SHP77 (cell line): ENCODE measurements at regions not wholly inside any gene's neighbourhood (a gene's known extent, or its start where the extent isn't known, plus 50 kb on each side); places are given as distances from the start of the nearest gene placed in this dataset.
"Not testable (repeated sequence)": the region's sequence is repeated elsewhere in the genome, so short reads cannot be mapped to it uniquely, and the experiment has no call there.

Experiments used
- DNase-seq, 2 experiments: peaks; one replicate each; lab custom pipeline; 2025; lab: John Stamatoyannopoulos, UW

DNA sequence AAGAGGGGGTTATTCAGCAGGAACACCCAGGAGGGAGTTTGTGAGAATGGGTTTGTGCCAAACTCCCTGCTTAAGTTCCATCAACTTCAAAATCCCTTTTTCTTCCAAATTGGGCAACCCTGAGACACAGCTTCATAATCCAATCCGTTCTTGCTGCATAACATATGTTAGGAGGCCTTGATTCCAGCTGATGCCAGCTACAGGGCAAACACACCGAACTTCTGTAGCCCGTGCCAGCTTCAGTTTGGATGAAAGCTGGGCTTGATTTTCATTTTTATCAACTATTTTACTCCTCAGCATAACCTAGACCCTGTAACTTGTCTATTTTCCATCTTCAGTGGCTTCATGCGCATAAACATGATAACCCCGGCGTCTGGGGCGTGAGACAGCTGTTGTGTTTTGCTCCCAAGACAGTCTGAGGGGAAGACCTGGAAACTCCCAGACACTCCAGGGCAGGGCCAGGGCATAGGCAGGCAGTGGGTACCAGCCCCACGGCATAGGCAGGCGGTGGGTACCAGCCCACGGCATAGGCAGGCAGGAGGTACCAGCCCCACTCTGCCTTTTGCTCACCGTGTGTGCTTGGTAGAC lies 220.4 kb downstream of the C16orf95 start:
- DNase-seq, result no peak

DNA sequence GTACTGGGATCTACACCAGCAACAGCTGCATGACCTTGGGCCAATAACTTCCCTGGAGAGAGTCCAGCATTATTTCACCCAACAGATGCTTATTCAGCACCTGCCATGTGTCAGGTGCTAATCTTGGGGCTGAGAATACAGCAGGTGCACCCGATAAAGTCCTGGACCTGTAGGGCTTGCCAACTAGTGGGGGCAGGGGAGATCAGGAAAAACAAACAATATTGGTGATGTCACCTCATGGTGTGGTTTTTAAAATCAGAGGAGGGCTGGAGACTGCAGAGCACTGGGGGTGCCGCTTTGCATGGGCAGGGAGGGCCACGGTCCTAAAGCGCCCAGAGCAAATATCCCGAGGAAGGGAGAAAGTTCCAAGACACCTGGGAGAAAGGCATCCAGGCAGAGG lies 218.8 kb downstream of the C16orf95 start:
- DNase-seq, result peak; percentile 7 to 22

DNA sequence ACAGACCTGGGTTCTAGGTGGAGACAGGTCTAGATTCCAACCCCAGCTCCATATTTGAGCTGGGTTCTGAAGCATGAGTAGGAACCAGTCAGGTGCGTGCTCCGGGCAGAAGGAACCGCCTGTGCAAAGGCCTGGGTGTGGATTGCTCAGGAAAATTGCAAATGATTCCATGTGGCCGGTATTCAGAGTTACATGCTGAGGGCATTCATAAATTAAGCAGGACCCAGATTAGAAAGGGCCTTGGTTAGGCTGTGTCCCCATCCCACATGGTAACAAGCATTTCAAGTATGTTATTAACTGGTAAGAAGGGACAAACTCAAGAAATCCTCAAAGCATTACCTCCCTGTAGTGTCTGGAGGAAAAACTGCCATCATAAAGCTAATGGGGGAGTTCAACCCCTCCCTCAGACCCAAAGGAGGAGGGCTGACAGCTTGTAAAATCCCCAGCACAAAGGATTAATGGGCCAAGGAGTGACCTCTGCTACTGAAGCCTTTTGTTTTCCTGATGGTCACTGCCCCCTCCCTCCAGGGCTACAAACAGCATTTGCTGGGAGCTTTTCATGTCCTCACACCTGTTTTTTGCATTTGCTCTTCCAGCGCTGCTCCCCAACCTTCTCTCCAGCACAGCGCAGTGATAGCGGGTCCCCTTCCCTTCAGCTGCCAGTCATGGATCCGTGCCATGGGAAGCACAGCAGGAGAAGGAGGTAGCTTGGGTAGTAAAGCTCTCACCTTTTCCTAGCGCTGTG lies 218.0 kb downstream of the C16orf95 start:
- no peak for DNase-seq

DNA sequence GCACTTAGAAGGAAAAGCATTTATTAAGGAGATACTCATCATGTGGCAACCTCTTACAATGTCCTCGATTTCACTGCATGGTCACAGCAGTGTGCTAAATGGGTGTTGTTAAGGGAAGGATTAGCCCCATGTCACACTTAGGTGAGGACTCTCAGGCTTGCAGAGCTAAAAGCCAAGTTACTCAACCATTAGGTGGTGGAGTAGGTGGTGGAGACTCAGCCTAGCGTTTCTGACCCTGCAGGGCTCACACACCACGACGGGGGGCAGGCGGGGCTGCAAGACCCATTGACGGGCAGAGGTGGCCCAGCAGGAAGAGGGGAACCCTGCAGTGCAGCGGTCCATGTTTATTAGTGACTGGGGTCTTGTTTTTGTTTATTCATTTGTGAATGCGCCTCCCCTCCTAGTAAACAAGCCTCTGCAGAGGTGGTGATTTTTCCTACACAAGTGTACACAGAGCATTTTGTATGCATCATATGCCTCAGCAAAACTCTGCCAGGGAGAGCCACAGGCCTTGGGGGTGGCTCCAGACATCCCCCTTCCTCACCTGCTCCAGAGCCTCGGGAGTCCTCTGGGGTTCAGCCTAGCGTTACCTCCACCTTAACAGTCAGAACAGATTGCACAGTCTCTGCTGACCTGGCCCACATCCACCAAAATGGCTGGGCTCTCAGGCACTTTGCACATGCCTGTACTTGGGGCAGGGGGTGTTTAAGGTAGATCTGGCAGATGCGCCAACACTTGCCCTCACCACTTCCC lies 216.7 kb downstream of the C16orf95 start:
- no peak for DNase-seq

DNA sequence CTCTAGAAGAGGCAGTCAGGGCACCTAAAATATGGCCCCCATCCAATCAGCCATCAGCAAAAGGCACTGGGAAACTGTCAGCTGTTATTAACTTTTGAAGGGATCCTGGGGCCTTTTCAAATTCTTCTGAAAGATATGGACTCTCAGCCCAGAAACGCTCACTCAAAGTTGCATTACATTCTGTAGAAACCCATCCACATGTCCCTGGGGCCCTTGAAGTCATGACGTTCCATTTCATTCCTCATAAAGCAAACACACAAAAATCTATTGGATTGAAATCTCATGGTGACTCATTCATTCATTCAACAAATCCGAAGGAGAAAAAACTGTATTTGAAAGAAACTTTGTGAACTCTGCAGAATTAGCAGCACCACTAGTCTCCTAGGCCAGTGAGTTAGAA lies 215.3 kb downstream of the C16orf95 start:
- DNase-seq, result no peak

DNA sequence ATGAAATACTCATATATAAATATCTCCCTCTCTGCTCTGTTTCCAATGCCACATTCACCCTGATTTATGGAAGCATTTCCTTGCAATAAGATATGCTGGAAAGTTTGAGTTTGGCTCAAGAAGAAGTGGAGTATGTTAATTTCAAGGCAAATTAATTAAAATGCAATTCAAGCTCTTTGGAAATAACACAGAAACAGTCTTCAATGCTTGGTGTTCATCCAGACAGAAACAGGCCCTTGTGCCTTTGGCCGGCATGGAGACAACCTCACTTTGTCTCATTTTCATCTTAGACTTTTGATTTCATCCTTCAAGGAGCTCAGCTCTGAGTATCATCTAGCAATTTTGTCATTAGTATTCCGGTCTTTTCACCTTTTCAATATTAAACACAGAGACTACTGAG lies 210.0 kb downstream of the C16orf95 start:
- no peak for DNase-seq

DNA sequence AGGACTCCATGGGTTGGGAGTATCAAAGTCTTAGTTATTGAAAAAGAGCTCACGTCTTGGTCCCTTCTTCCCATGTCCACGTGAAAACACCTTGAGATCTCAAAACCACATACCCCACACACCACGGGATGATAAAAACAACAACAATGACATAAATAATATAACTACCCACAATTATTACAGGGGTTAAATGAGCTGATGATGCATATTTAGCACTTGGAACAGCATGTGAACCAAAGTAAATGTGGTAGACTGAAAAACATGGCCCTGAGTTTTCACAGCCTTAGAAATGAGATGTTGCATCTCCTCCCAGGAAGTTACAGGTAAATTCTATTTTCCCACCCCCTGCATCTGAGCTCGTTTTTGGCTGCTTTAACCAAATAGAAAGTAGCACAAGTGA lies 208.9 kb downstream of the C16orf95 start:
- DNase-seq, result no peak

DNA sequence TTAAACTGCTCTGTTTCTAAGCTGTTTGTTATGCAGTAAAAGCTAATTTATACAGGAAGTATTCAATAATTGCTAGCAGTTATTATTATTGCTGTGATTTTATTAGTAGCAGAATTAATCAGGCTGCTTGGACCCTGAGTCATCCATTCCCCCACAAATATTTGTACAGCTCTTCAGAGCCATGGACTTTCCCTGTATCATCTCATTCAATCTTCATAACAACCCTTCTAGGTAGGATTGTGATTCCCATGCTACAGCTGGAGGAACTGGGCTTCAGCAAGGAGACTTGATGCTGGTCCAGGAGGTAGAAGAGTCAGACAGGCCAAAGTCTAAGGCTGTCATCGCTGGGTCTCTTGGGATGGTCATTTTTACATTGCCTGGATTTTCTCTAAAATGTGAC lies 208.3 kb downstream of the C16orf95 start:
- no peak for DNase-seq

DNA sequence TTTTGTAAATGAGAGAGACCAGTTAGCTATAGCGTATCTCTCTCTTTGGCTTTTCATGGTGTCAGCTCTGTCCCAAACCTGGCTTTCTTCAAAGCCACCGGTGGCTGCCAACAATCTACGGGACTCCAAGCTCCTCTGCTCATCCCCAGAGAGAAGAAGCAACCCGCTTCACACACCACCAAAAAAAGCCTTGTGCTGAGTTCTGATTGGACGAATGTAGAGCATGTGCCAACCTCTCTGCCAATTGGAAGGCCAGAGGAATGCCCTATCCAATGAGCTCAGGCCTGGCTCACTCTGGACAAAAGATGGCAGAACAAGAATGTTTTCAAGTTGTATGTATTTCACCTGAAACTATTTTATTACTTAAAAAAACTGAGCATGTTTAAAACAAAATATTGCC lies 202.4 kb downstream of the C16orf95 start:
- no peak for DNase-seq

DNA sequence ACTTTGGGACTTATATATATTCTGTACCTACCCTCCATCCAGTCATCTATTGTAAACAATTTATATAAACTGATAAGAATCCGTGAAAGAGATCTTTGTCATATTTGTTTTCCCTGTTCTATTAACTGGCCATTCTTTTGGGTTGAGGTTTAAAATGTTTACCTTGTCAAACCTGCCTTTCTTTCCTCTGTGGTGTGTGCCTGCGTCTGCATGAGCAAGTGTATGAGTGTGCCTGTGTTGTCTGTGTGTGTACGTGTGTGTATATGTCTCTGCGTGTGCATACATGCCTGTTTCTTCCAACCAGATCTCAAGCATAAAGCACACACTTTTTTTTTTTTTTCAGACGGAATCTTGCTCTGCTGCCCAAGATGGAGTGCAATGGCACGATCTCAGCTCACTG lies 201.5 kb downstream of the C16orf95 start:
- no peak for DNase-seq

DNA sequence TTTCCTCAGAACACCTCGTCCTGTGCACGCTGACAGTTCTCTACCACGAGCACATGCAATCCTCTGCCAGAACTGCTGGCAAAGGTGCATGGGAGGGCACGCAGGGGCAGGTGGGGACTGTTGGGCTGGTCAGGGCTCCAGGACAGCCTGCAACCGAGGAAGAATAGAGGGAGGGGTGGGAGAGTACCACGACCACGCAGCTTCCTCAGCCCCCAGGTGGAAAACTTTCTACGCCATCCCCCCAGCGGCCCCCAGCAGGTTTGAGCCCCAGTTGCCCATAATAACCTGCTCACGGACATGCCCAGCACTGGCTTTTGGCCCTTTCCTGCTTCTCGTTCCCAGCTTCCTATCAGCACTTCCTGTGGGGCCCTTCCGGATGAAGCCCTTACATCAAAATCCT lies 199.3 kb downstream of the C16orf95 start:
- DNase-seq, result no peak

DNA sequence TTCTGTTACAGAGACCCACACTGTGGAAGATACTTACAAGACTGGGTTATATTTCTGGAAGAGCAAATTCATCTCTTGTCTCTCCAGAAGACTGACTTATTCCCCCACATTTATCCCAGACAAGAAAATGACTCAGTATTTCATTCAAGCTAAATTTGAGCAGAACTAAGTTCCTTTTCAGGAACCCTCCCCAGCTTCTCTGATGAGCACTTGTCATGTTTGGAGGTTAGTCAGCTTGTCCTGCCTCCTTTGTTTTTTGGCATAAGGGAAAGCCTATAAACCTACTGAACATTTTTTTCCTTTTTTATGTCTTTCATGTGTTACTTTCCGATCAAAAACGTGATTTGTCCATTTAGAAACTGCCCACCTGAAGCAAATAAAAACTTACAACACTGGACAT lies 198.0 kb downstream of the C16orf95 start:
- no peak for DNase-seq

DNA sequence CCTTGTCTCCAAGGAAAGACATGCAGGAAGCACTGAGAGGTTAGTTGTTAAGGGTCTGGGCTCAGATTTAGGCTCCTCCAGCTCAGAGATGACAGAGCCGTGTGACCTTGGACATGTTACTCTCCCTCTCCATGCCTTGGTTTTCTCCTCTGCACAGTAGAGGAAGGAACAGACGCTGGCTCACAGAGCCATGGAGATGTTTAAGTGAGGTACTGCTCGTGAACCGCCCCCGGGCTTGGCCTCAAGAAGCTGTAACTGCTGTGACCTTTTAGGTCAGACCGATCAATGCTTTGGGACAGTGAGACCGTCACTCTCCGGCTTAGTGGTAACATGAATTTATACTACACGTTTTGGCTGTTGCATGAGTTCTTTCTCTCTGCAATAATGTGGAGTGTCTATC lies 197.4 kb downstream of the C16orf95 start:
- DNase-seq, result no peak

DNA sequence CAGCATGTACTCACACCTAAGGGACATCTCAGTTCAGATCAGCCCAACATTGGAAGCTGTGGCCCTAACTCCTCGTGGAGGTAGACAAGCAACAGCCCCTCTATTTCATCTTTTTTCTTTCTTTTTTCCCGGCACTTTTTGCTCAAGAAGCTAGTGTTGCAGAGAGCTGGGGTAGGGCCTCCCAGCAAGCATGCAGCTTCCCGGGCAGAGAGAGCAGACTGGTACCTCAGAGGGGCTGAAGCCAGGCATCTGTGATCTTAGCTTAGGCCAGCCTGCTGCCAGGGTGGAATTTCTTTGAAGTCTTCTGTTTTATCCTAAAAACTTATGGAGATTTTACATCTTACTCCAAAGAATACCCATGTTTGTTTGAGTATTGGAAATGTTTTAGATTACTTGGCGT lies 195.4 kb downstream of the C16orf95 start:
- DNase-seq, result no peak

DNA sequence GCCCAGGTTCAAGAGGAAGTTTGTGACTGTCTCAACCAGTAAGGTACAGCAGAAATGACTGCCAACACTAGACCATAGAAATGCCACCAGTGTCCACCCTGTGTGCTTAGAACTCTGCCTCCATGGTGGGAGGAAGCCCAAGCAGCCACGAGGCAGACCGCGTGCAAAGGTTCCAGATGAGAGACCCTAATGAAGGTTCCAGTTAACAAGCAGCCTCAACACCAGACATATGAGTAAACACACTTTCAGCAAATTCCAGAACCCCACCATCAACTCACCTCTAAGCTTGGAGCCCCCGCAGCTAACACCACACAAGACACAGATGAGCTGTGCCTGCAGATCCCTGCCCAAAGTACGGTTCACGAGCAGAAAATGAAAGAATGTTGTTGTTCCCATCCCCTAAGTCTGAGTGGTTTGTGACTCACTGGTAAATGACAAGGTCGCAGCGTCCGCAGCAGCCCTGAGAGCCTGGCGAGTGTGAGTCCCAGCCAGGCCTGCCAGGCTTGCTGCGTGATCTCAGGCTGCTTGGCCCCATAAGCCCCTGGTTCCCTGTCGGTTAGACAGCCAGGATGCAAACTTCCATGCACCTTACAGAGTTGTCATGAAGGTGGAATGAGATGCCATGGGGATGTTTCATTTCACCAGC lies 193.7 kb downstream of the C16orf95 start:
- no peak for DNase-seq

DNA sequence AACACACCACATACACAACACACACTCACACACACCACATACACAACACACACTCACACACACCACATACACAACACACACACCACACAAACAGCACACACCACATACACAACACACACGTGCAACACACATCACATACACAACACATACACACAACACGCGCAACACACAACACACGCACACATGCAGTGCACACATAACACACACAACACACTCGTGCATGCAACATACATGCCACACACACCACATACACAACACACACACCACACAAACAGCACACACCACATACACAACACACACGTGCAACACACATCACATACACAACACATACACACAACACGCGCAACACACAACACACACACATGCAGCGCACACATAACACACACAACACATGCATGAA lies 192.8 kb downstream of the C16orf95 start:
- not testable (repeated sequence) for DNase-seq

DNA sequence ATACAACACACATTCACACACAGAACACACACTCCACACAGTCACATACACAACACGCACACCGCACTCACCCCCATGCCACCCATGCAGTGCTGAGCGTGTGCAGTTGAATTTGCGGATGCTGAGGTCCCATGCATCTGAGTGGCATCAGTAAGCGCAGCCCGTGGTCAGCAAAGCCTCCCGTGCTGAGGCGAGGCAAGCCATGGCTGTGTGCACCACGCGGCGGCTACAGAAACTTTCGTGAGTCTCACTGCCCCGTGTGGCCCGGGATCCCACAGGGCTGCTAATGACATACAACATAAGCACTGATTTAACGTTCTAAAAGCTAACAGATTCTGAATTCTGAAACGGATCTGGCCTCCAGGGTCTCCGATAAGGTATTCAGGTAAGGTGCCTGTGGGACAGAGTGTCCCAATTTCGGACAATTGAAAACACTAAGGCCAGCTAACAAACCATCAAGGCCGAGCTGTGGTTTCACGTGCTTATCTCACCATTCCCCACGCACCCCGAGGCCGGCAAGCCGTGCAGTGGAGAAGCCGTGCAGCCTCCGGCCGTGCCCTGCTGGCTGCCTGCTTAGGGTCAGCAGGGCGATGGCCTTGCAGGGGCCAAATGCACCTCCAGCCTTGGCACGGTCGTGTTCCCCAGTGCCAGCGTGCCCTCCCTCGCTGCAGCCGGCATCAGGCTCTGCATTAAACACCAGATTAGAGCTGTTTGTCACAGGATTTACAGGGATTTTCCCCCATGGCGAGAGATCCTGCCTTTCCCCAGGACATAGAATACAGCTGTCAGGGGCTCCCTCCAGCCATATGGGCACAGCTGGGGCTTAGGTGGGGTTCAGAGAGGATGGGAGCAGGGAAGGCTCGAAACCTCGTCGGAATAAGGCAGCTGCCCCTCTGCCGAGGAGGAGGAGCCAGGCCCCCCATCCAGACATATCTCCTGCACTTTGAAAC lies 191.7 kb downstream of the C16orf95 start:
- DNase-seq, result no peak

DNA sequence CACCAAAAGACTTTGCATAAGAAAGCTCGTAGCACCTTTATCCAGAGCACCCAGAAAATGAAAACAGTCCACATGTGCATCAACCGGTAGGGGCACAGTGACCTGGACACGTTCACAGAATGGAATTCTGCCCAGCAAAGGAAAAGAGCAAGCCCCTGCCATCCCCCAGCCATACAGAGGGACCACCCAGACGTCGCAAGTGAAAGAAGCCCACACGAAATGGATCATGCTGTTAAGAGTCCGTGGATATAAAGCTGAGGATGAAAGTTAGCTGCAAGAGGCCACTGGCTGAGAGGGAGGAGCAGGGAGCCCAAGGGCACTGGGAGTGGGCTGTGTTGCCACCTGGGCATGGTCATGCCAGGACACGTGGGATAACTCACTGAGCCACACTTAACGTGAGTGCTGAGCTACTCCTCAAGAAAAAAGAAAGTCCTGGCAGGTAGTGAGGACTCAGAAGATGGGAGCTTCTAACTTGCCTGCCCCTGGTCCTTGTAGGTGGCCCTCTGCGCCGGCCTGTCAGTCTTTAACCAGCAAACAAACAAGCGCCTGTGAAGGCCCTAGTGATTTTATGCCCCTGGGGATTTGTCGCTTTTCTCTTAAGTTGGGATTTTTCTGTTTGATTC lies 190.7 kb downstream of the C16orf95 start:
- no peak for DNase-seq

DNA sequence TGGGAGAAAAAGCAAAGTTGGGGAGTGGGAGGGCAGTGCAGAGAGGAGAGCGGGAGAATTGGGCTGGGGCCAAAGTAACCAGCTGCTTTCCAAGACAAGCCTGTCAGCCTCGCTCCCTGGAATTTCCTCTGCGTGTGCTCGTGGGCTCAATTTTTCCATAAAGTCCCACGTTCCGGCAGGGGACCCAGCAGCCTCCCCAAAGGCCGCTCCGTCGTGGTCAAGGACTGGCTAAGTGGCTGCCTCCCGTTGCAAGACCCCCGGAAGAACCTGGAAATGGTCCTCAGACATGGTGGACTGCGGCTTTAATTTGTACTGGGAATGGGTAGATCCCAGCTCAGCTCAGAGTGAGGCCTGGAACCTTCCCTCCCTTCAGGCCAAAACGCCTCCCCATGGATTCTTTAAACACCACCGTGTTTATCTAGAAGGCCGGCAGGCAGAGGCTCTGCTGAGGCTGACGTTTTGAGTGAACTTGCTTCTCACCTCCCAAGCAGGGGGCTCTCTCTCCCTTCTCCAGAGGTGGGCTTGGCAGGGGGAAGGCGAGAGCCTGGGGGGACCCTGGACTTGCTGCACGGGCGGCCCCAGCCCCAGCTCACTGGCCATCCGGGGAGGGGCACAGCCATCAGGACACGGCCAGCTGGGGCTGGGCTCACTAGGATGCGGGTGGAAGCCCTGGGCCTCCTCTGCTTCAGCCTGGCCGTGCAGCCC lies 190.0 kb downstream of the C16orf95 start:
- no peak for DNase-seq

DNA sequence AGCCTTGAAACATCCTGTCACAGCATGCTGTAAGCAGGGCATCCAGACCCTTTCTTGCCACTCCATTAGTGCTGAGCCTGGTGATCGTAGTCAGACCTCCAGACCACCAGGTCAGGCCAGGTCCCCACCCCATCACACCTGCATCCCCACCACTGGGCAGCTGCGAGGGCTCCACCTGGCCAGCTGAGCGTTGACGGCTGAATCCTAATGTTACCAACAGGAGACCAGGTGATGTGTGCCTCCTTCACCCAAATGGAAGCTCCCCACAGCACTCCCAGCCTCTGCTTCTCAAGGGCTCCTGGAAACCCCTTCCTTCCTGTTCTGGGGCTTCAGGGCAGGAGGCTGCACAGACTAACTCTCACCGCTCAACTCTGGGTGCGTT lies 189.4 kb downstream of the C16orf95 start:
- DNase-seq, result no peak

DNA sequence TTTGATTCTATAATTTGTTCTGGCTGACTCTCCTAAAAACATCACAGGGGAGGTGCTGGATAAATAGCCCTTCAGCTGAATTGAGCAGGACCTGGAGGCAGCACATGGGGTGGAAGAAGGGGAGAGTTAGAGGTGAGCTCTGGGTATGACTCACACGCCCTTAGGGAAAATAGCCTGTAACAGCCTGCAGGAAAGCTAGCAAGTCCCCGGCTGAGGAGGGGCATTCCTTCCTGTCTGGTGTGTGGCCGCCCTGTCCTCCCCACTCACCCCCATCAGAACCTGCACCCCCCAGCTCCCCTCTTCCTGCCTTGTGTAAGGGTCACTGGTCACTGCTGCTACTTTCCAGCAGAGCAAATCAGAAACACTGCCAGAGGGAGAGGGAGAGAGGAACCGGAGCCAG lies 187.4 kb downstream of the C16orf95 start:
- no peak for DNase-seq
